Calu3 (cell line): ENCODE measurements at regions not wholly inside any gene's neighbourhood (a gene's known extent, or its start where the extent isn't known, plus 50 kb on each side); places are given as distances from the start of the nearest gene placed in this dataset.

Experiments used
- BruUV-seq: library from RNA; stranded (reverse); fragments of 400-500 nt; replicated peaks from 2 replicates; lab custom pipeline; 2021; lab: Mats Ljungman, UMichigan
- CTCF ChIA-PET: fragments of 300-600 bp; sonication (Branson Sonifier 250); formaldehyde crosslinking; loops from one replicate; lab custom pipeline; 2022; ENCODE audit warnings: antibody characterized with exemption; lab: Charles Lee
- DNase-seq: peaks from one replicate; pipeline ENCODE4 v3.0.0; 2022
- H3K27ac Mint-ChIP-seq: one replicate; pipeline ENCODE4 v1.8.0; 2022; ENCODE audit warnings: mixed read lengths; ENCODE audit not compliant: unreplicated experiment
- H3K27me3 Mint-ChIP-seq: one replicate; pipeline ENCODE4 v1.8.0; 2022; ENCODE audit warnings: mixed read lengths; ENCODE audit not compliant: unreplicated experiment
- H3K36me3 Mint-ChIP-seq: one replicate; pipeline ENCODE4 v1.8.0; 2022; ENCODE audit warnings: mild to moderate bottlenecking, moderate library complexity, mixed read lengths; ENCODE audit not compliant: insufficient read depth, unreplicated experiment
- H3K4me1 Mint-ChIP-seq: one replicate; pipeline ENCODE4 v1.8.0; 2022; ENCODE audit warnings: mild to moderate bottlenecking, low read depth, mixed read lengths; ENCODE audit not compliant: unreplicated experiment
- H3K4me3 Mint-ChIP-seq: one replicate; pipeline ENCODE4 v1.8.0; 2022; ENCODE audit warnings: mild to moderate bottlenecking, low read depth, moderate library complexity, mixed read lengths; ENCODE audit not compliant: unreplicated experiment
- H3K9me3 Mint-ChIP-seq: one replicate; pipeline ENCODE4 v1.8.0; 2022; ENCODE audit warnings: low read depth, mixed read lengths; ENCODE audit not compliant: unreplicated experiment
- CTCF ChIP-seq: fragments of 200-600 bp; IDR thresholded peaks from one replicate; pipeline ENCODE4 v1.8.0; 2022; ENCODE audit warnings: antibody characterized with exemption; ENCODE audit not compliant: unreplicated experiment
- intact Hi-C: fragments of 100-400 bp; cut with micrococcal nuclease; formaldehyde crosslinking; loops from one replicate; pipeline ENCODE4 v1.10.0; 2022; ENCODE audit not compliant: unreplicated experiment

DNA sequence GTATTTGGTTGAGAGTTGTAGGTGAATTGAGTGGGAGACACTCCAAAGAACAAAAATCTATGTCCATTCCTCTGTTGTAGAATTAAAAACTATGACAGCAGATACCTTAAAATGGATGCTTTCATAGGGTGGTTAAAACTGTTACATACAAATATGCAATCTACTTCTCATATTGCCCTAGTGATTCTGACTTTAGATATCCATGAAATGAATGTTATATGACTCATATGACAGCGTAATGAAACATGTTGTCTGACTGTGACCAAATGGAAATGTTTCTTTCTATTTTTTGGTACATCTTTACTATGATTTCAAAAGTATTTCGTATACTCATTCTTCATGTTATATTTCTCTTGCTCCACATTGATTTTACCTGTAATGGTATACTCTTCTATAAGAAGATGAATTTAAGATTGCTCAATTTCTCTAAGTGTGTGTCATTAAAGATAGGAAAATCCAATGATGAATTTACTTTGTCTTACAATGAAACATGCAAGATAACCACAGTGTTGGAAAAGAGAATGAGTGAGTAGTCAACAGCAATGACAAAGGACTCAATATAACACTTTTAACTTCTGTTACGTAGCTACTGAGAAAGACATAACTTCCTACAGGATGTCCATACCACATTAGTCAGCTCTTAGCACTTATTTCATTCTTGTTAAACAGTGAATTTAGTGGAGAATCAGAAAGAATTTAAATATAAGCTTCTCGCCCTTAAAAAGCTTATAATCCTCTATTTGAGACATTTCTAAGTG is 79.3 kb upstream of the LSAMP start:
- TF ChIP-seq CTCF, result no peak
- H3K4me1 Mint-ChIP-seq, result no peaks in the 10 kb centered on the region
- no peak for DNase-seq
- intact Hi-C loops, result no loop called here
- H3K4me3 Mint-ChIP-seq, result no peak overlapping the region
- no TSS peak for BruUV-seq
- H3K36me3 Mint-ChIP-seq, result no peaks in the 10 kb centered on the region
- CTCF ChIA-PET, result no interaction called here
- no peaks in the 10 kb centered on the region for H3K9me3 Mint-ChIP-seq
- no peak overlapping the region for H3K27ac Mint-ChIP-seq
- no peaks in the 10 kb centered on the region for H3K27me3 Mint-ChIP-seq

DNA sequence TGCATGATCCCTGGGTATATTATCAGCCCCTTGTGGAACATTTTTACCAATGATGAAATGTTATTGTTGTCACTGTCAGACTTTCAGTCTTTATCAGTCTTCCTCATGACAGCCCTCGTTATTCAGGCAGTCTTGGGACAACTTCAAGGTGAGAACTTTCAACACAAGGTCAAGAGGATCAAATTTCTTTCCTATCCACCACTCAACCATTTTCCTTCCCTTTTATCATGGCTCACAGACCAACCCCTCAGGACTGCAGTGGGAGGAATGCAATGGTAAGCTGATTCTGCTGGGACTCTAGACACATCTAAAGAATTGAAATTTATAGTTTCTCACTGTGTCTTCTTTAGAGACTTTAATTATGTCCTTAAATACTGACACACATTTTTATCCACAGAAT is 107.0 kb upstream of the LSAMP start:
- no peak for DNase-seq
- no peak overlapping the region for H3K27ac Mint-ChIP-seq
- no peaks in the 10 kb centered on the region for H3K4me1 Mint-ChIP-seq
- no peak overlapping the region for H3K4me3 Mint-ChIP-seq
- intact Hi-C loops, result no loop called here
- no peaks in the 10 kb centered on the region for H3K27me3 Mint-ChIP-seq
- TF ChIP-seq CTCF, result no peak
- BruUV-seq, result no TSS peak
- H3K36me3 Mint-ChIP-seq, result no peaks in the 10 kb centered on the region
- H3K9me3 Mint-ChIP-seq, result no peaks in the 10 kb centered on the region
- CTCF ChIA-PET, result no interaction called here

DNA sequence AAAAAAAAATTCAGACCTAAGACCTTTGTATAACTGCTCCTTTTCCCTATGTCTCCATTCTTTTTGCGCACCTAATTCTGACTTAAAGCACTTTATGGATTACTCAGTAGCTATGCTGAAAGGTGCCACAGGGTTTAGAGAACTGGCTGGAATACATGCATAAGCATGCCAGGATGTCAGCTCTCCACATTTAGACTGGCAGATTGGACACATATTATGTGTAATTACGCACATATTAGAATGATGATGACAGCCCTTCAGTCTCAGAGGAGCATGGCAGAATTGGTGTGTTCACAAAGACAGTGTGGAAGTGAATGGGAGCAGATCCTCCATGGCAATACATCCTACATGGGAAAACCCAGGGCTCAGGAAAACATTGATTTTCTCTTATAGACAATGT is 108.1 kb upstream of the LSAMP start:
- no TSS peak for BruUV-seq
- TF ChIP-seq CTCF, result no peak
- Mint-ChIP-seq H3K27me3 (no peaks in the 10 kb centered on the region), H3K36me3 (no peaks in the 10 kb centered on the region), H3K4me1 (no peaks in the 10 kb centered on the region), H3K27ac (no peak overlapping the region), H3K4me3 (no peak overlapping the region), H3K9me3 (no peaks in the 10 kb centered on the region)
- CTCF ChIA-PET, result no interaction called here
- intact Hi-C loops, result no loop called here
- DNase-seq, result no peak

GRCh38 chr3:116561529-116561928 is 116.2 kb upstream of the LSAMP start:
- BruUV-seq, result no TSS peak
- Mint-ChIP-seq H3K36me3 (no peaks in the 10 kb centered on the region), H3K27ac (no peak overlapping the region), H3K9me3 (no peaks in the 10 kb centered on the region), H3K27me3 (no peaks in the 10 kb centered on the region), H3K4me1 (no peaks in the 10 kb centered on the region), H3K4me3 (no peak overlapping the region)
- intact Hi-C loops, result no loop called here
- no peak for DNase-seq
- no peak for TF ChIP-seq CTCF
- CTCF ChIA-PET, result no interaction called here
